ENCODE measurements at regions not wholly inside any gene's neighbourhood (a gene's known extent, or its start where the extent isn't known, plus 50 kb on each side); places are given as distances from the start of the nearest gene placed in this dataset.
"Not testable (repeated sequence)": the region's sequence is repeated elsewhere in the genome, so short reads cannot be mapped to it uniquely, and the experiment has no call there.

DNA sequence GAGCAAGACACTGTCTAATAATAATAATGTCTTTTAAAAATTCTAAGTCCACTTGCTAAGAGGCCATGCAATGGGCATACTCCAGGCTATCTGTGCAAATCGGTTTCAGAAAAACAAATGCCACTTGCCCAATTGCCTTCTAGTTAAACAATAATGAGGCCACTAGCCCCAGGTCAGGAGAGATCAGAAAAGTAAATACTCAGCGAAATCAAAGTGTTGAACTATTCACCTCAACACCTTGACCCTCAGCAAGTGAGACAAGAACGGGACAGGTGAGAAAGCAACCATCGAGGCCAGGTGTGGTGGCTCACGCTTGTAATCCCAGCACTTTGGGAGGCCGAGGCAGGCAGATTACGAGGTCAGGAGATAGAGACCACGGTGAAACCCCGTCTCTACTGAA lies 72.3 kb upstream of the SYN3 start:
- H3K27ac Mint-ChIP-seq (ENCODE audit: unreplicated experiment), result no peak overlapping the region
- no peaks in the 10 kb centered on the region for H3K36me3 Mint-ChIP-seq (ENCODE audit: low read depth)
- peaks cover 10% of the 10 kb centered on the region for H3K27me3 Mint-ChIP-seq (ENCODE audit: low read depth)
- no peak for DNase-seq (ENCODE audit: low read depth, low spot score)
- peaks cover 3% of the 10 kb centered on the region for H3K9me3 Mint-ChIP-seq
- H3K4me1 Mint-ChIP-seq, result no peaks in the 10 kb centered on the region
- TF ChIP-seq CTCF (conservative IDR thresholded peaks at IDR 0.05), result no peak
- no peak overlapping the region for H3K4me3 Mint-ChIP-seq

GRCh38 chr22:33129621-33130020 lies 71.4 kb upstream of the SYN3 start:
- Mint-ChIP-seq H3K36me3 (ENCODE audit: low read depth) (no peaks in the 10 kb centered on the region), H3K4me3 (no peak overlapping the region), H3K27me3 (ENCODE audit: low read depth) (peaks cover 12% of the 10 kb centered on the region), H3K4me1 (no peaks in the 10 kb centered on the region), H3K27ac (ENCODE audit: unreplicated experiment) (no peak overlapping the region), H3K9me3 (peaks cover 3% of the 10 kb centered on the region)
- DNase-seq (ENCODE audit: low read depth, low spot score), result no peak
- TF ChIP-seq CTCF (conservative IDR thresholded peaks at IDR 0.05), result no peak

DNA sequence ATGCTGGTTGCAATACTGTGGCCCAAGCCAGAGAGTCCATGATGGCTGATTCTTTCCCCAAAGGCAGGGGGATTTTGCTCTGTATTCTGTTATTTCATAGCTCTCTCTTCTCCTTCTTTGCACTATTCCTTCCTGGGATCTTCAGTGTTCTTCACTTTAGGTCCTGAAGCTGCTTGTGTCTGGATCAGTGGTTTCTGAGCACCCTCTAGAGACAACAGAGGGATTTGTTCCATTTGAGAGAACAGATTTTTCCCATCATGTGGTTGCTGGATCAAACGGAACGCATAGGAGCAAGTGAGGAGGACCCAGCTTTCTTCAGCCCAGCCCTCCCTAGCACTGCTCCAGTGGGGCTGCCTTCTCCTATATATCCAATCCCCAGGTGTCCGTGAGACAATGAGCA lies 68.7 kb upstream of the SYN3 start:
- TF ChIP-seq CTCF (conservative IDR thresholded peaks at IDR 0.05), result peak; percentile 54
- peaks cover 17% of the 10 kb centered on the region for H3K27me3 Mint-ChIP-seq (ENCODE audit: low read depth)
- no peaks in the 10 kb centered on the region for H3K4me1 Mint-ChIP-seq
- no peaks in the 10 kb centered on the region for H3K36me3 Mint-ChIP-seq (ENCODE audit: low read depth)
- DNase-seq (ENCODE audit: low read depth, low spot score), result no peak
- no peak overlapping the region for H3K27ac Mint-ChIP-seq (ENCODE audit: unreplicated experiment)
- H3K4me3 Mint-ChIP-seq, result no peak overlapping the region
- H3K9me3 Mint-ChIP-seq, result no peaks in the 10 kb centered on the region

GRCh38 chr22:33124471-33124870 lies 66.3 kb upstream of the SYN3 start:
- no peak for TF ChIP-seq CTCF (conservative IDR thresholded peaks at IDR 0.05)
- no peak for DNase-seq (ENCODE audit: low read depth, low spot score)
- H3K4me1 Mint-ChIP-seq, result no peaks in the 10 kb centered on the region
- H3K27me3 Mint-ChIP-seq (ENCODE audit: low read depth), result peaks cover 17% of the 10 kb centered on the region
- no peaks in the 10 kb centered on the region for H3K36me3 Mint-ChIP-seq (ENCODE audit: low read depth)
- no peak overlapping the region for H3K4me3 Mint-ChIP-seq
- H3K27ac Mint-ChIP-seq (ENCODE audit: unreplicated experiment), result no peak overlapping the region
- H3K9me3 Mint-ChIP-seq, result no peaks in the 10 kb centered on the region

DNA sequence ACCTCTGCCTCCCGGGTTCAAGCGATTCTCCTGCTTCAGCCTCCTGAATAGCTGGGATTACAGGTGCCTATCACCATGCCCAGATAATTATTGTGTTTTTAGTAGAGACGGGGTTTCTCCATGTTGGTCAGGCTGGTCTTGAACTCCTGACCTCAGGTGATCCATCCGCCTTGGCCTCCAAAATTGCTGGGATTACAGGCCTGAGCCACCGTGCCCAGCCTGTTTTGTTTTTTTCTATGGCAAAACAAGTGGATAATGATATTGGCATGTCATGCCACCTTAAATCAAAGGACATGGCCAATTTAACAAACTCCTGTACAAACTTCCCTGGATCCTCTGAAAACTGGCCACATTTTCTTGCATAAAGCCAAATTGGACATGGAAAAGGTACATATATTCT lies 64.3 kb upstream of the SYN3 start:
- not testable (repeated sequence) for H3K4me1 Mint-ChIP-seq; H3K4me3 Mint-ChIP-seq; H3K27ac Mint-ChIP-seq (ENCODE audit: unreplicated experiment); H3K36me3 Mint-ChIP-seq (ENCODE audit: low read depth); H3K9me3 Mint-ChIP-seq; DNase-seq (ENCODE audit: low read depth, low spot score)
- peaks cover 16% of the 10 kb centered on the region for H3K27me3 Mint-ChIP-seq (ENCODE audit: low read depth)

DNA sequence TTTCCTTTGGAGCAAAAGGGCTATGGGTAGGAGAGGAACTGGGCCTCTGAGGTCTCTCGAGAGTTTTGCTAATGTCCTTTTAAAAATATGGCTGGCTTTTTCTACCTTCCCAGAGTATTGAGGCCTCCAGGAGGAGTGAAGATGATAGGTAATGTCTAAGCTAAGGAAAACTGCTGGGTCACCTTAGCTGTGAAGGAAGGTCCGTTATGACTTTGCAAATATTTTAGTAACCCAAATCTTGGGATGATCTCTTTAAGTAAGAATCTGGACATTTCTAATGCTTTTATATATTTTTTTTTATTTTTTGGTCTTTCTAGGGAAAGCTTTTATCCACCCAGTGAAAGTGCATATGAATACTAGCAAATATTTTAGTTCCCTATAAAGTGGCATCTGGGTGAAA lies 60.9 kb upstream of the SYN3 start:
- no peaks in the 10 kb centered on the region for H3K9me3 Mint-ChIP-seq
- H3K27ac Mint-ChIP-seq (ENCODE audit: unreplicated experiment), result no peak overlapping the region
- TF ChIP-seq CTCF (conservative IDR thresholded peaks at IDR 0.05), result no peak

More for the DNA sequence above, 60.9 kb upstream of the SYN3 start:
- no peaks in the 10 kb centered on the region for H3K36me3 Mint-ChIP-seq (ENCODE audit: low read depth)
- no peak overlapping the region for H3K4me3 Mint-ChIP-seq
- H3K4me1 Mint-ChIP-seq, result no peaks in the 10 kb centered on the region
- DNase-seq (ENCODE audit: low read depth, low spot score), result no peak
- peaks cover 2% of the 10 kb centered on the region for H3K27me3 Mint-ChIP-seq (ENCODE audit: low read depth)

All from neural crest cell (in vitro differentiated cells).